Hematopoietic multipotent progenitor cell (in vitro differentiated cells): ENCODE measurements at regions not wholly inside any gene's neighbourhood (a gene's known extent, or its start where the extent isn't known, plus 50 kb on each side); places are given as distances from the start of the nearest gene placed in this dataset.
"Not testable (repeated sequence)": the region's sequence is repeated elsewhere in the genome, so short reads cannot be mapped to it uniquely, and the experiment has no call there.

Experiments used
- DNase-seq, 3 donors: peaks; one replicate each; pipeline ENCODE4 v3.0.0-alpha.2; 2011 to 2015; ENCODE audit warnings: low read depth in 2 of 3, low spot score in 2 of 3

- DNase-seq: not testable (repeated sequence)
Observed at GRCh38 chr1:105272376-105272775, 1522.7 kb downstream of the AMY1C start.

GRCh38 chr1:105294838-105295237 lies 1545.1 kb downstream of the AMY1C start:
- DNase-seq: no peak

GRCh38 chr1:105310063-105310462 lies 1560.4 kb downstream of the AMY1C start:
- no peak for DNase-seq

- no peak for DNase-seq
Observed at GRCh38 chr1:105317976-105318375, 1568.3 kb downstream of the AMY1C start.

- DNase-seq: no peak
Observed at GRCh38 chr1:105326886-105327285, 1577.2 kb downstream of the AMY1C start.

GRCh38 chr1:105337420-105337819 lies 1587.7 kb downstream of the AMY1C start:
- no peak for DNase-seq

- DNase-seq: no peak
Observed at GRCh38 chr1:105343317-105343716, 1593.6 kb downstream of the AMY1C start.

GRCh38 chr1:105359457-105359856 lies 1609.8 kb downstream of the AMY1C start:
- DNase-seq: no peak

GRCh38 chr1:105362438-105362837 lies 1612.7 kb downstream of the AMY1C start:
- DNase-seq: no peak

- DNase-seq: no peak
Observed at GRCh38 chr1:105368446-105368845, 1618.7 kb downstream of the AMY1C start.

GRCh38 chr1:105373681-105374080 lies 1624.0 kb downstream of the AMY1C start:
- DNase-seq: no peak

- no peak for DNase-seq
Observed at GRCh38 chr1:105386489-105386888, 1636.8 kb downstream of the AMY1C start.

- no peak for DNase-seq
Observed at GRCh38 chr1:105396001-105396400, 1646.3 kb downstream of the AMY1C start.

- DNase-seq: no peak
Observed at GRCh38 chr1:105398909-105399308, 1649.2 kb downstream of the AMY1C start.

- DNase-seq: no peak
Observed at GRCh38 chr1:105399716-105400115, 1650.0 kb downstream of the AMY1C start.

- no peak for DNase-seq
Observed at GRCh38 chr1:105416261-105416660, 1640.2 kb upstream of the PRMT6 start.

- no peak for DNase-seq
Observed at GRCh38 chr1:105419030-105419429, 1637.4 kb upstream of the PRMT6 start.

- DNase-seq: peak in 1 of 3 donors; percentile 31
Observed at GRCh38 chr1:105427543-105427942, 1628.9 kb upstream of the PRMT6 start.

GRCh38 chr1:105436589-105437259 lies 1619.8 kb upstream of the PRMT6 start:
- no peak for DNase-seq

GRCh38 chr1:105437847-105438246 lies 1618.6 kb upstream of the PRMT6 start:
- DNase-seq: no peak

GRCh38 chr1:105442901-105443300 lies 1613.6 kb upstream of the PRMT6 start:
- no peak for DNase-seq

GRCh38 chr1:105459759-105460158 lies 1596.7 kb upstream of the PRMT6 start:
- DNase-seq: no peak

- DNase-seq: no peak
Observed at GRCh38 chr1:105462308-105462707, 1594.2 kb upstream of the PRMT6 start.
